Astrocyte (in vitro differentiated cells and primary cell): ENCODE measurements at regions not wholly inside any gene's neighbourhood (a gene's known extent, or its start where the extent isn't known, plus 50 kb on each side); places are given as distances from the start of the nearest gene placed in this dataset.

Source experiments
- CTCF ChIP-seq: IDR thresholded peaks from 2 replicates; pipeline ENCODE4 v1.5.1; 2011; ENCODE audit warnings: low read depth, mild to moderate bottlenecking, inconsistent platforms, low read length, moderate library complexity; ENCODE audit not compliant: insufficient read depth
- EZH2 ChIP-seq: IDR thresholded peaks from 2 replicates; pipeline ENCODE4 v1.6.1; 2012; ENCODE audit warnings: mild to moderate bottlenecking, low read length, inconsistent platforms; ENCODE audit not compliant: insufficient read depth

- TF ChIP-seq CTCF (no peak), EZH2 (no peak)
Observed at GRCh38 chr7:54360075-54360840, 181.9 kb upstream of the VSTM2A start.
